Trophoblast cell (in vitro differentiated cells and primary cell): ENCODE measurements at regions not wholly inside any gene's neighbourhood (a gene's known extent, or its start where the extent isn't known, plus 50 kb on each side); places are given as distances from the start of the nearest gene placed in this dataset.
A peak's percentile ranks its signal among the peaks of the same experiment; 100 is the strongest.

Source experiments
- DNase-seq, 2 donors: peaks; one replicate each; pipeline ENCODE4 v3.0.0-alpha.2; 2016
- H2AFZ ChIP-seq: 2 replicates; pipeline ENCODE4 v1.6.1; 2013; ENCODE audit warnings: low read length, moderate library complexity, mild to moderate bottlenecking; ENCODE audit not compliant: insufficient read depth, poor library complexity
- H2AK5ac ChIP-seq: 2 replicates; pipeline ENCODE4 v1.6.1; 2013; ENCODE audit warnings: mild to moderate bottlenecking, low read length
- H2BK120ac ChIP-seq: 2 replicates; pipeline ENCODE4 v1.6.1; 2013; ENCODE audit warnings: low read length, mild to moderate bottlenecking, moderate library complexity; ENCODE audit not compliant: insufficient read depth, poor library complexity
- H2BK12ac ChIP-seq: 2 replicates; pipeline ENCODE4 v1.6.1; 2013; ENCODE audit warnings: mild to moderate bottlenecking, low read length, moderate library complexity
- H2BK5ac ChIP-seq: 2 replicates; pipeline ENCODE4 v1.6.1; 2013; ENCODE audit warnings: low read length, low read depth, moderate library complexity, mild to moderate bottlenecking; ENCODE audit not compliant: poor library complexity
- H3K14ac ChIP-seq: 2 replicates; pipeline ENCODE4 v1.6.1; 2013; ENCODE audit warnings: mild to moderate bottlenecking, low read length
- H3K18ac ChIP-seq: 2 replicates; pipeline ENCODE4 v1.6.1; 2013; ENCODE audit warnings: mild to moderate bottlenecking, low read length
- H3K23ac ChIP-seq: 2 replicates; pipeline ENCODE4 v1.6.1; 2013; ENCODE audit warnings: low read length
- H3K27ac ChIP-seq: 2 replicates; pipeline ENCODE4 v1.5.1; 2013; ENCODE audit warnings: low read depth, mild to moderate bottlenecking, inconsistent platforms, low read length, moderate library complexity
- H3K27me3 ChIP-seq: 2 replicates; pipeline ENCODE4 v1.6.1; 2013; ENCODE audit warnings: inconsistent platforms, mild to moderate bottlenecking, low read length, moderate library complexity; ENCODE audit not compliant: insufficient read depth
- H3K36me3 ChIP-seq, 2 experiments: 1 replicate in 1 of 2; 2 replicates in 1 of 2; pipeline ENCODE4 v1.6.1; 2013; ENCODE audit warnings: low read length in 2 of 2, mild to moderate bottlenecking in 2 of 2, moderate library complexity in 1 of 2; ENCODE audit not compliant: insufficient read depth in 2 of 2, control insufficient read depth in 1 of 2
- H3K4ac ChIP-seq: 2 replicates; pipeline ENCODE4 v1.6.1; 2013; ENCODE audit warnings: low read depth, mild to moderate bottlenecking, low read length, moderate library complexity
- H3K4me1 ChIP-seq, 2 experiments: 1 replicate in 1 of 2; 2 replicates in 1 of 2; pipeline ENCODE4 v1.6.1; 2013; ENCODE audit warnings: low read length in 2 of 2, mild to moderate bottlenecking in 2 of 2, moderate library complexity in 1 of 2; ENCODE audit not compliant: insufficient read depth in 2 of 2, control insufficient read depth in 1 of 2
- H3K4me2 ChIP-seq: 2 replicates; pipeline ENCODE4 v1.6.1; 2013; ENCODE audit warnings: inconsistent platforms, mild to moderate bottlenecking, low read length, moderate library complexity
- H3K4me3 ChIP-seq: 2 replicates; pipeline ENCODE4 v1.5.1; 2013; ENCODE audit warnings: mild to moderate bottlenecking, low read depth, low read length, inconsistent platforms
- H3K79me1 ChIP-seq: one replicate; pipeline ENCODE4 v1.6.1; 2013; ENCODE audit warnings: low read length
- H3K79me2 ChIP-seq: 2 replicates; pipeline ENCODE4 v1.6.1; 2013; ENCODE audit warnings: low read length, mild to moderate bottlenecking; ENCODE audit not compliant: control insufficient read depth, insufficient read depth, poor library complexity
- H3K9ac ChIP-seq: 2 replicates; pipeline ENCODE4 v1.6.1; 2013; ENCODE audit warnings: mild to moderate bottlenecking, low read length
- H3K9me3 ChIP-seq: 2 replicates; pipeline ENCODE4 v1.6.1; 2013; ENCODE audit warnings: low read depth, mild to moderate bottlenecking, control low read depth, inconsistent platforms, low read length; ENCODE audit not compliant: insufficient read depth
- H4K12ac ChIP-seq: 2 replicates; pipeline ENCODE4 v1.6.1; 2013; ENCODE audit warnings: low read depth, mild to moderate bottlenecking, low read length, moderate library complexity
- H4K8ac ChIP-seq: 2 replicates; pipeline ENCODE4 v1.6.1; 2013; ENCODE audit warnings: low read depth, mild to moderate bottlenecking, low read length, moderate library complexity
- H4K91ac ChIP-seq: one replicate; pipeline ENCODE4 v1.6.1; 2013; ENCODE audit warnings: low read depth, mild to moderate bottlenecking, low read length, moderate library complexity
- WGBS: extraction: QIAGEN DNeasy Blood & Tissue Kit; methylation state at CpG from one replicate; pipeline ENCODE4 v1.1.7; 2013; ENCODE audit warnings: missing lambda C conversion rate; ENCODE audit not compliant: insufficient read length, insufficient coverage; ENCODE audit errors: extremely low coverage; 5-methylcytosine and 5-hydroxymethylcytosine counted together

GRCh38 chrX:96311366-96311765, 373.3 kb upstream of the DIAPH2 start:
- H2BK12ac ChIP-seq, result no peak overlapping the region
- no CpG with 5 or more reads among the region's 1 CpG for WGBS

GRCh38 chrX:96314985-96315384, 369.7 kb upstream of the DIAPH2 start:
- no peak for DNase-seq
- Histone ChIP-seq H2AFZ (no peak overlapping the region), H4K8ac (no peak overlapping the region), H3K14ac (no peak overlapping the region), H2BK5ac (no peak overlapping the region), H4K12ac (no peak overlapping the region), H3K27ac (no peak overlapping the region), H3K4me1 (no peaks in the 10 kb centered on the region), H3K79me2 (no peaks in the 10 kb centered on the region), H3K4ac (no peak overlapping the region), H2BK120ac (no peak overlapping the region), H4K91ac (no peak overlapping the region), H3K4me3 (no peak overlapping the region), H3K23ac (no peak overlapping the region), H3K18ac (no peak overlapping the region), H3K79me1 (no peaks in the 10 kb centered on the region), H3K9ac (no peak overlapping the region), H3K27me3 (no peaks in the 10 kb centered on the region), H3K4me2 (no peak overlapping the region), H2AK5ac (no peak overlapping the region), H2BK12ac (no peak overlapping the region), H3K9me3 (no peaks in the 10 kb centered on the region), H3K36me3 (no peaks in the 10 kb centered on the region)
- no CpG with 5 or more reads among the region's 2 CpGs for WGBS

More at GRCh38 chrX:96311366-96311765, 373.3 kb upstream of the DIAPH2 start:
- Histone ChIP-seq H3K18ac (no peak overlapping the region), H2AFZ (no peak overlapping the region), H4K91ac (no peak overlapping the region), H2BK120ac (no peak overlapping the region), H3K4me2 (no peak overlapping the region), H3K4ac (no peak overlapping the region), H4K8ac (no peak overlapping the region), H3K79me2 (no peaks in the 10 kb centered on the region), H3K9me3 (no peaks in the 10 kb centered on the region), H2BK5ac (no peak overlapping the region), H3K4me3 (no peak overlapping the region), H3K27ac (no peak overlapping the region), H3K14ac (no peak overlapping the region), H3K23ac (no peak overlapping the region), H4K12ac (no peak overlapping the region), H3K4me1 (no peaks in the 10 kb centered on the region), H3K79me1 (no peaks in the 10 kb centered on the region), H3K9ac (no peak overlapping the region), H2AK5ac (no peak overlapping the region), H3K36me3 (no peaks in the 10 kb centered on the region), H3K27me3 (no peaks in the 10 kb centered on the region)
- no peak for DNase-seq

- H4K12ac ChIP-seq, result no peak overlapping the region
- no peaks in the 10 kb centered on the region for H3K79me1 ChIP-seq
- no peak overlapping the region for H3K4me3 ChIP-seq
- H4K8ac ChIP-seq, result no peak overlapping the region
- no peak overlapping the region for H2BK120ac ChIP-seq
- no peak overlapping the region for H2BK12ac ChIP-seq
- H3K23ac ChIP-seq, result no peak overlapping the region
- H3K14ac ChIP-seq, result no peak overlapping the region
- H3K4me1 ChIP-seq, result no peaks in the 10 kb centered on the region
- no peak overlapping the region for H3K4ac ChIP-seq
- no peaks in the 10 kb centered on the region for H3K27me3 ChIP-seq
- no peak overlapping the region for H2BK5ac ChIP-seq
- no CpG with 5 or more reads among the region's 3 CpGs for WGBS
- no peaks in the 10 kb centered on the region for H3K9me3 ChIP-seq
- no peak overlapping the region for H3K18ac ChIP-seq
- no peak overlapping the region for H4K91ac ChIP-seq
- no peak overlapping the region for H2AK5ac ChIP-seq
- no peaks in the 10 kb centered on the region for H3K36me3 ChIP-seq
- DNase-seq, result no peak
- H3K79me2 ChIP-seq, result no peaks in the 10 kb centered on the region
- H3K27ac ChIP-seq, result no peak overlapping the region
- no peak overlapping the region for H3K4me2 ChIP-seq
- H3K9ac ChIP-seq, result no peak overlapping the region
- no peak overlapping the region for H2AFZ ChIP-seq
These were observed 322.8 kb upstream of the DIAPH2 start for GRCh38 chrX:96361844-96362243.

GRCh38 chrX:96372313-96373046, 312.2 kb upstream of the DIAPH2 start:
- Histone ChIP-seq H3K14ac (no peak overlapping the region), H4K8ac (no peak overlapping the region), H3K4ac (no peak overlapping the region), H3K4me3 (no peak overlapping the region), H4K12ac (no peak overlapping the region), H3K9ac (no peak overlapping the region), H3K4me2 (no peak overlapping the region), H2BK12ac (no peak overlapping the region), H3K4me1 (no peaks in the 10 kb centered on the region), H2AFZ (no peak overlapping the region), H3K9me3 (no peaks in the 10 kb centered on the region), H3K36me3 (no peaks in the 10 kb centered on the region), H3K23ac (no peak overlapping the region), H3K27me3 (no peaks in the 10 kb centered on the region), H3K79me1 (no peaks in the 10 kb centered on the region), H2AK5ac (no peak overlapping the region), H3K27ac (no peak overlapping the region), H3K18ac (no peak overlapping the region), H3K79me2 (no peaks in the 10 kb centered on the region), H2BK5ac (no peak overlapping the region), H4K91ac (no peak overlapping the region), H2BK120ac (no peak overlapping the region)
- DNase-seq, result peak; percentile 10 to 74
- no CpG with 5 or more reads among the region's 7 CpGs for WGBS
